GM12891 (cell line): ENCODE measurements at regions not wholly inside any gene's neighbourhood (a gene's known extent, or its start where the extent isn't known, plus 50 kb on each side); places are given as distances from the start of the nearest gene placed in this dataset.

Experiments used
- POLR2A ChIP-seq: IDR thresholded peaks from 2 replicates; pipeline ENCODE4 v1.6.1; 2011; ENCODE audit warnings: low read depth, low read length, control low read depth
- POLR2AphosphoS5 ChIP-seq: IDR thresholded peaks from 2 replicates; pipeline ENCODE4 v1.6.1; 2011; ENCODE audit warnings: low read depth, low read length, control low read depth
- SPI1 ChIP-seq: IDR thresholded peaks from 2 replicates; pipeline ENCODE4 v1.6.1; 2011; ENCODE audit warnings: low read depth, low read length, control low read depth
- TAF1 ChIP-seq: IDR thresholded peaks from 2 replicates; pipeline ENCODE4 v1.6.1; 2011; ENCODE audit warnings: low read depth, low read length, control low read depth

DNA sequence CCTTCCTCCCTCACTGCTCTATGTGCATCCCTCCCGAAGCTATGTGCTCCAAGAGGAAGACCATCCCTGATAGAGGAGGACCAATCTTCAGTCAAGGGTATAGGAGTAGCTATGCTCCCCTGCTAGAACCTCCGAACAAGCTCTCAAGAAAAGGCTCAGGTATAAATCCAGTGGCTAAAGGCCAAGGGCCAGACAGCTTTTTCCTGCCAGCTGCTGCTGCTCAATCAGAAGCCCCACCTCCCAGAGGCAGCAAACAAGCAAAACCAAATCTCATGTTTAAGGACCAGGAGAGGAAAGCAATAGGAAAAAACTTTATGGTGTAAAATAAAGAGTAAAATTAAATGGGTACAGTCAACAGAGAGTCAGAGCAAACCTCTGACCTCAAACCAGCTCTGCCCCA is 187.2 kb downstream of the FGFR2 start:
- no peak for TF ChIP-seq POLR2A
- TF ChIP-seq POLR2AphosphoS5 = no peak
- no peak for TF ChIP-seq SPI1
- no peak for TF ChIP-seq TAF1
